Caco-2 (cell line): ENCODE measurements at regions not wholly inside any gene's neighbourhood (a gene's known extent, or its start where the extent isn't known, plus 50 kb on each side); places are given as distances from the start of the nearest gene placed in this dataset.

Experiments
- BruUV-seq: library from RNA; stranded (reverse); fragments of 400-500 nt; replicated peaks from 2 replicates; lab custom pipeline; 2021; lab: Mats Ljungman, UMichigan
- CTCF ChIA-PET: fragments of 300-600 bp; sonication (Branson Sonifier 250); formaldehyde crosslinking; loops from one replicate; lab custom pipeline; 2022; ENCODE audit warnings: antibody characterized with exemption; lab: Charles Lee
- POLR2A ChIA-PET: fragments of 300-600 bp; sonication (Branson Sonifier 250); formaldehyde crosslinking; loops from one replicate; lab custom pipeline; 2022; ENCODE audit warnings: antibody characterized with exemption; lab: Charles Lee
- DNase-seq, 2 experiments: peaks; one replicate each; pipeline versions ENCODE4 v3.0.0 to v3.0.0-alpha.2; 2020 to 2022
- H3K27me3 ChIP-seq: replicated peaks from 2 replicates; pipeline ENCODE4 v1.6.0; 2011; ENCODE audit warnings: low read length; ENCODE audit not compliant: control insufficient read depth, insufficient read depth
- H3K36me3 ChIP-seq: 2 replicates; pipeline ENCODE4 v1.5.1; 2011; ENCODE audit warnings: low read length; ENCODE audit not compliant: control insufficient read depth, insufficient read depth
- H3K4me1 ChIP-seq: fragments of 250-450 bp; sonication (Bioruptor Pico); 2 replicates; pipeline ENCODE4 v1.5.1; 2020; ENCODE audit warnings: mild to moderate bottlenecking
- H3K4me3 ChIP-seq: 2 replicates; pipeline ENCODE4 v1.5.1; 2011; ENCODE audit warnings: low read depth, mild to moderate bottlenecking, control low read depth, low read length
- H3K9me3 ChIP-seq: fragments of 250-450 bp; sonication (Bioruptor Pico); 2 replicates; pipeline ENCODE4 v1.5.1; 2020; ENCODE audit warnings: mild to moderate bottlenecking, moderate library complexity
- H3K27ac Mint-ChIP-seq: one replicate; pipeline ENCODE4 v1.8.0; 2022; ENCODE audit warnings: mixed read lengths; ENCODE audit not compliant: unreplicated experiment
- H3K27me3 Mint-ChIP-seq: one replicate; pipeline ENCODE4 v1.8.0; 2022; ENCODE audit warnings: mixed read lengths; ENCODE audit not compliant: insufficient read depth, unreplicated experiment
- H3K36me3 Mint-ChIP-seq: one replicate; pipeline ENCODE4 v1.8.0; 2022; ENCODE audit warnings: mild to moderate bottlenecking, mixed read lengths; ENCODE audit not compliant: insufficient read depth, unreplicated experiment
- H3K4me1 Mint-ChIP-seq: one replicate; pipeline ENCODE4 v1.8.0; 2022; ENCODE audit warnings: low read depth, mixed read lengths; ENCODE audit not compliant: unreplicated experiment
- H3K4me3 Mint-ChIP-seq: one replicate; pipeline ENCODE4 v1.8.0; 2022; ENCODE audit warnings: mild to moderate bottlenecking, moderate library complexity, mixed read lengths; ENCODE audit not compliant: unreplicated experiment
- H3K9me3 Mint-ChIP-seq: one replicate; pipeline ENCODE4 v1.8.0; 2022; ENCODE audit warnings: mixed read lengths; ENCODE audit not compliant: unreplicated experiment
- intact Hi-C: fragments of 100-400 bp; cut with micrococcal nuclease; formaldehyde crosslinking; loops from one replicate; pipeline ENCODE4 v1.10.0; 2022; ENCODE audit not compliant: unreplicated experiment
- TF ChIP-seq, protein P1 (sequence below), 2 experiments: fragments of 200-600 bp in 1 of 2; IDR thresholded peaks; 1 replicate in 1 of 2; 2 replicates in 1 of 2; pipeline versions ENCODE4 v1.5.1 to v1.8.0; 2011 to 2022; ENCODE audit warnings: antibody characterized with exemption in 1 of 2, control low read depth in 1 of 2, inconsistent platforms in 1 of 2, low read depth in 1 of 2, low read length in 1 of 2, mild to moderate bottlenecking in 1 of 2, moderate library complexity in 1 of 2; ENCODE audit not compliant: insufficient read depth in 1 of 2, severe bottlenecking in 1 of 2, unreplicated experiment in 1 of 2

DNA sequence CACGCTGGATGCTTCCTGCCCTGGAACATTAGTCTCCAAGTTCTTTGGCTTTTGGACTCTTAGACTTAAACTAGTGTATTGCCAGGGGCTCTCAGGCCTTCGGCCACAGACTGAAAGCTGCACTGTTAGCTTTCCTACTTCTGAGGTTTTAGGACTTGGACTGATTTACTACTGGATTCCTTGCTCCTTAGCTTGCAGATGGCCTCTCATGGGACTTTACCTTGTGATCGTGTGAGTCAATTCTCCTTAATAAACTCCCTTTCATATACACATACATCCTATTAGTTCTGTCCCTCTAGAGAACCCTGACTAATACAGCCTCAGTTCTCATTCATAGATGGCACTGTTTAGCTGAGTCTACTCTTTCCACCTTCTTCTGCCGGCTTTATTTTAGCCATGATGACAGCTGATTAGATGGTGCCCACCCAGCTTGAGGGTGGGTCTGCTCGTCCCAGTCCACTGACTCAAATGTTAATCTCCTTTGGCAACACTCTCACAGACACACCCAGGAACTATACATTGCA, 389.1 kb downstream of the NYAP2 start:
- H3K27ac Mint-ChIP-seq, result no peak overlapping the region
- no peak overlapping the region for H3K4me3 Mint-ChIP-seq
- BruUV-seq, result no TSS peak
- intact Hi-C loops, result no loop called here
- ChIA-PET CTCF (no interaction called here), POLR2A (no interaction called here)
- H3K36me3 ChIP-seq, result no peaks in the 10 kb centered on the region
- H3K36me3 Mint-ChIP-seq, result no peaks in the 10 kb centered on the region
- H3K9me3 Mint-ChIP-seq, result no peaks in the 10 kb centered on the region
- H3K27me3 ChIP-seq, result no peaks in the 10 kb centered on the region
- no peaks in the 10 kb centered on the region for H3K9me3 ChIP-seq
- H3K4me1 Mint-ChIP-seq, result no peaks in the 10 kb centered on the region
- TF ChIP-seq, protein P1, sequence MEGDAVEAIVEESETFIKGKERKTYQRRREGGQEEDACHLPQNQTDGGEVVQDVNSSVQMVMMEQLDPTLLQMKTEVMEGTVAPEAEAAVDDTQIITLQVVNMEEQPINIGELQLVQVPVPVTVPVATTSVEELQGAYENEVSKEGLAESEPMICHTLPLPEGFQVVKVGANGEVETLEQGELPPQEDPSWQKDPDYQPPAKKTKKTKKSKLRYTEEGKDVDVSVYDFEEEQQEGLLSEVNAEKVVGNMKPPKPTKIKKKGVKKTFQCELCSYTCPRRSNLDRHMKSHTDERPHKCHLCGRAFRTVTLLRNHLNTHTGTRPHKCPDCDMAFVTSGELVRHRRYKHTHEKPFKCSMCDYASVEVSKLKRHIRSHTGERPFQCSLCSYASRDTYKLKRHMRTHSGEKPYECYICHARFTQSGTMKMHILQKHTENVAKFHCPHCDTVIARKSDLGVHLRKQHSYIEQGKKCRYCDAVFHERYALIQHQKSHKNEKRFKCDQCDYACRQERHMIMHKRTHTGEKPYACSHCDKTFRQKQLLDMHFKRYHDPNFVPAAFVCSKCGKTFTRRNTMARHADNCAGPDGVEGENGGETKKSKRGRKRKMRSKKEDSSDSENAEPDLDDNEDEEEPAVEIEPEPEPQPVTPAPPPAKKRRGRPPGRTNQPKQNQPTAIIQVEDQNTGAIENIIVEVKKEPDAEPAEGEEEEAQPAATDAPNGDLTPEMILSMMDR (IDR thresholded peaks at IDR 0.05; ENCODE audit: insufficient read depth in 1 of 2, low read depth in 1 of 2, low read length in 1 of 2, severe bottlenecking in 1 of 2, unreplicated experiment in 1 of 2), result no peak
- no peaks in the 10 kb centered on the region for H3K4me1 ChIP-seq
- H3K27me3 Mint-ChIP-seq, result peaks cover 5% of the 10 kb centered on the region
- no peak for DNase-seq
- no peak overlapping the region for H3K4me3 ChIP-seq

DNA sequence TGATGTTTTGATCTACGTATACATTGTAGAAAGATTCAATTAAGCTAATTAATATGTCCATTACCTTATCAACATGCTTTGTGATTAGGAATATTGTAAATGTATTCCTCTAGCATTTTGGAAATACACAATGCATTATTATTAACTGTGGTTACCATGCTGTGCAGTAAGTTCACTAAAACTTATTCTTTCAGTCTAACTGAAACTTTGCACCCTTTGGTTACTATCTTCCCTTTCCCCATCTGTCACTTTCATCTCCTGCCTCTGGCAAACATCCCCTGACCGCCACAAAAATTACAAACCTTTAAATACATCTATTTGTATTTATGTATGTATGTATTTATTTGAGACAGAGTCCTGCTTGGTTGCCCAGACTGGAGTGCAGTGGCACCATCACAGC, 388.0 kb downstream of the NYAP2 start:
- H3K27me3 Mint-ChIP-seq, result peaks cover 5% of the 10 kb centered on the region
- no peaks in the 10 kb centered on the region for H3K4me1 Mint-ChIP-seq
- H3K4me1 ChIP-seq, result no peaks in the 10 kb centered on the region
- no peaks in the 10 kb centered on the region for H3K9me3 ChIP-seq
- no peak overlapping the region for H3K4me3 ChIP-seq
- H3K9me3 Mint-ChIP-seq, result no peaks in the 10 kb centered on the region
- intact Hi-C loops, result no loop called here
- H3K36me3 Mint-ChIP-seq, result no peaks in the 10 kb centered on the region
- H3K36me3 ChIP-seq, result no peaks in the 10 kb centered on the region
- TF ChIP-seq, protein P1 (IDR thresholded peaks at IDR 0.05; ENCODE audit: insufficient read depth in 1 of 2, low read depth in 1 of 2, low read length in 1 of 2, severe bottlenecking in 1 of 2, unreplicated experiment in 1 of 2), result no peak
- no peak for DNase-seq
- H3K4me3 Mint-ChIP-seq, result no peak overlapping the region
- ChIA-PET POLR2A (interaction anchor here (0.6 kb wide), 1 partner anchor 129 kb away, joined by 4 read pairs; no protein-coding TSS in a partner anchor), CTCF (no interaction called here)
- no peaks in the 10 kb centered on the region for H3K27me3 ChIP-seq
- BruUV-seq, result no TSS peak
- no peak overlapping the region for H3K27ac Mint-ChIP-seq

DNA sequence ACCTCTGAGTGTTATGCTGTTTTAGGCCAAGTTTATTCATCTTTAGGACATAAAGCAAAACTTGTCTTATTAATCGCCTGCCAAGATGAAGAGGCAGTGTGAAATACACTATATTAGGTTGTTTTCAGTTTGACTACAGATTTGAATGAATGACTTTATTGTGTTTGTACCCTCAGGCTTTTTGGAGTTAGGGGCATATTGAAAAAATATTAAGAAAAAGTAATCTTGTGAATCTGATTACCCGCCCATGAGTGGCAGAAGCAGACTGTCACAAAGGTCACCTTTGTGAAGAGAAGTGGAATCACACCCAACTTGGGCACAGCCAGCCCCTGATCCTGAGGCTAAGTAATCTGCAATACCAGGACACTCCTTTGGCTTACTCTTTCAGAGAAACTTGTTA, 382.5 kb downstream of the NYAP2 start:
- ChIA-PET CTCF (no interaction called here), POLR2A (no interaction called here)
- no peaks in the 10 kb centered on the region for H3K27me3 ChIP-seq
- Mint-ChIP-seq H3K4me3 (no peak overlapping the region), H3K9me3 (no peaks in the 10 kb centered on the region), H3K36me3 (no peaks in the 10 kb centered on the region), H3K27me3 (peaks cover 4% of the 10 kb centered on the region), H3K4me1 (no peaks in the 10 kb centered on the region), H3K27ac (no peak overlapping the region)
- H3K9me3 ChIP-seq, result no peaks in the 10 kb centered on the region
- intact Hi-C loops, result no loop called here
- no peaks in the 10 kb centered on the region for H3K36me3 ChIP-seq
- TF ChIP-seq, protein P1 (IDR thresholded peaks at IDR 0.05; ENCODE audit: insufficient read depth in 1 of 2, low read depth in 1 of 2, low read length in 1 of 2, severe bottlenecking in 1 of 2, unreplicated experiment in 1 of 2), result no peak
- DNase-seq, result no peak
- H3K4me1 ChIP-seq, result no peaks in the 10 kb centered on the region
- no peak overlapping the region for H3K4me3 ChIP-seq
- no TSS peak for BruUV-seq
